Omental fat pad (tissue), 3 donors: ENCODE measurements at regions not wholly inside any gene's neighbourhood (a gene's known extent, or its start where the extent isn't known, plus 50 kb on each side); places are given as distances from the start of the nearest gene placed in this dataset.
"Not testable (repeated sequence)": the region's sequence is repeated elsewhere in the genome, so short reads cannot be mapped to it uniquely, and the experiment has no call there.

Source experiments
- ATAC-seq: fragments of 150-250 bp; one replicate; pipeline ENCODE4 v1.9.1; 2016; ENCODE audit warnings: mild to moderate bottlenecking, moderate library complexity; ENCODE audit not compliant: low FRiP score
- DNase-seq: peaks from one replicate; pipeline ENCODE4 v3.0.0-alpha.2; 2019; ENCODE audit warnings: low spot score
- TF ChIP-seq, protein P1 (sequence below), 3 donors: fragments of 450-650 bp; IDR thresholded peaks; one replicate each; pipeline ENCODE4 v1.5.1; 2016 to 2017; ENCODE audit warnings: antibody characterized with exemption in 3 of 3, mild to moderate bottlenecking in 3 of 3, moderate library complexity in 2 of 3

DNA sequence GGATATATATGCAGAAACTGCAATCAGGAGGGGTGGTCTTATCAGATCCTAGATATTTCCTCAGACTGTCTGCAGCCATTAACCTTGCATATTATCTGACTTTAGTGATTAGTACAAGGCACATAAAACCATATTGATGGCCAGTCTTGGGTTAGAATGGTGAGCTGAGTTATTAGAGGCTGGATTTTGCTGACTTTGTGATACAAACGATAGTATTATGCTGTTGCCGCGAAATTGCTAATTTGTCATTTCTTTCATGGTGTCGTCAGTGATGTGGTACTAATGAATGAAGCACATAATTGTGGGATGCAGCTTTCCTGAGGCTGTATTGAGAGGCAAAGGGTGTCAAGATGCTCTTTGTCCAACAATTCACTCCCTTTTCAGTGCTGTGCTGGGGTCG, 172.5 kb downstream of the TEX29 start:
- TF ChIP-seq, protein P1, sequence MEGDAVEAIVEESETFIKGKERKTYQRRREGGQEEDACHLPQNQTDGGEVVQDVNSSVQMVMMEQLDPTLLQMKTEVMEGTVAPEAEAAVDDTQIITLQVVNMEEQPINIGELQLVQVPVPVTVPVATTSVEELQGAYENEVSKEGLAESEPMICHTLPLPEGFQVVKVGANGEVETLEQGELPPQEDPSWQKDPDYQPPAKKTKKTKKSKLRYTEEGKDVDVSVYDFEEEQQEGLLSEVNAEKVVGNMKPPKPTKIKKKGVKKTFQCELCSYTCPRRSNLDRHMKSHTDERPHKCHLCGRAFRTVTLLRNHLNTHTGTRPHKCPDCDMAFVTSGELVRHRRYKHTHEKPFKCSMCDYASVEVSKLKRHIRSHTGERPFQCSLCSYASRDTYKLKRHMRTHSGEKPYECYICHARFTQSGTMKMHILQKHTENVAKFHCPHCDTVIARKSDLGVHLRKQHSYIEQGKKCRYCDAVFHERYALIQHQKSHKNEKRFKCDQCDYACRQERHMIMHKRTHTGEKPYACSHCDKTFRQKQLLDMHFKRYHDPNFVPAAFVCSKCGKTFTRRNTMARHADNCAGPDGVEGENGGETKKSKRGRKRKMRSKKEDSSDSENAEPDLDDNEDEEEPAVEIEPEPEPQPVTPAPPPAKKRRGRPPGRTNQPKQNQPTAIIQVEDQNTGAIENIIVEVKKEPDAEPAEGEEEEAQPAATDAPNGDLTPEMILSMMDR (IDR thresholded peaks at IDR 0.05): no peak
- DNase-seq (no peak), ATAC-seq (no peak)

DNA sequence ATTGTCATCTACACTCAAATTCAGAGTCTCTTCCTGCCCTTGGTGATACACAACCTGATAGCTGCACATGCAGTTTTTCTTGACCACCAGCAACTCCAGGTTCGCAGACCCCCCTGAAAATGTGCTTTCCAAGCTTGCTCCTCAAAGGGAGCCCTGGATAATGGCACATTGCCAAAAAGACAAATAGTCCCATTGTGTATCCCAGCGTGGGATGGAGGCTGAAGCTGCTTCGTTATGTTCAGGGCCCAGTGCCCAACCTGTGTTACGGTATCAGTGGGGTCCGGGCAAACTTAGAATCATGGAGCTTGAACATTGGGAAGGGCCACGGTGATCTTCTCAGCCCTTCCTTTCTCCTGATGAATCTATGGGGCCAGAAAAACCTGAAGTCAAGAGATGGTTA, 173.0 kb downstream of the TEX29 start:
- no peak for DNase-seq
- TF ChIP-seq, protein P1 (IDR thresholded peaks at IDR 0.05): no peak
- ATAC-seq: no peak

DNA sequence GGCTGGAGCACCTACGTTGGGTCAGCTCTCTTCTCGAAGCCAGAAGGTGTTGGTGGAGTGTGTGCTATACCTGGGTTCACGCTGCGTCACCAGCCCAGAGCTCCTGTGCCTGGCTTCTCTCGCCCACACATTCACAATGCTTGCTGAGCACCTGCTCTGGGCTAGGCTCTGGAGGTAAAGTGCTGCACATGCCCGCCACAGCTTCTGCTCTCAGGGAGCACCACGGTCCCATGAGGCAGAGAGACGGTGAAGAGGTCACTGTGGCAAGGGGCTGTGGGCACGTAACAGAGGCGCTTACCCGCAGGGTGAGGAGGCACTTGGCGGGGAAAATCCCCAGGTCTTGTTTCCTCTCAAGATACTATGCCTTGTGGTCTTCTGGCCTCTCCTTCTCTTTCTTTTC, 174.2 kb downstream of the TEX29 start:
- TF ChIP-seq, protein P1 (IDR thresholded peaks at IDR 0.05): no peak
- DNase-seq: no peak
- no peak for ATAC-seq

DNA sequence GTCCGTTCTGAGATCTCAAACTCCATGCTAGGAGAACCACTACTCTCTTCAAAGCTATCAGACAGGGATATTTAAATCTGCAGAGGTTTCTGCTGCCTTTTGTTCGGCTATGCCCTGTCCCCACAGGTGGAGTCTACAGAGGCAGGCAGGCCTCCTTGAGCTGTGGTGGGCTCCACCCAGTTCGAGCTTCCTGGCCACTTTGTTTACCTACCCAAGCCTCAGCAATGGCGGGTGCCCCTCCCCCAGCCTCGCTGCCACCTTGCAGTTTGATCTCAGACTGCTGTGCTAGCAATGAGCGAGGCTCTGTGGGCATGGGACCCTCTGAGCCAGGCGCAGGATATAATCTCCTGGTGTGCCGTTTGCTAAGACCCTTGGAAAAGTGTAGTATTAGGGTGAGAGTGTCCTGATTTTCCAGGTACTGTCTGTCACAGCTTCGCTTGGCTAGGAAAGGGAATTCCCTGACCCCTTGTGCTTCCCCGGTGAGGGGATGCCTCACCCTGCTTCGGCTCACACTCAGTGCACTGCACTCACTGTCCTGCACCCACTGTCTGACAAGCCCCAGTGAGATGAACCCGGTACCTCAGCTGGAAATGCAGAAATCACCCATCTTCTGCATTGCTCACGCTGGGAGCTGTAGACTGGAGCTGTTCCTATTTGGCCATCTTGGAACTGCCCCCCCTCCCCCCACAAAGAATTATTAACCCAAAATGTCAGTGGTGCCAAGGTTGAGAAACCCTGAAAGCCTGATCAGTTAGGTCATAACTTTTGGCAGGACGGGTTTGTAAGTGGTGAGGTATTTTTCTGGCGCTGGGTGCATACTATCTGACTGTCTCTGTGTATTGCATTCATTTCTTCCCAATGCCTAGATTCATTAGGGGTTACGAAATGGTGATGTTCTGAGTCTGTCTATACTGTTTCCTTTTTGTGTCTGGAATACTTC, 181.4 kb downstream of the TEX29 start:
- not testable (repeated sequence) for DNase-seq, ATAC-seq

DNA sequence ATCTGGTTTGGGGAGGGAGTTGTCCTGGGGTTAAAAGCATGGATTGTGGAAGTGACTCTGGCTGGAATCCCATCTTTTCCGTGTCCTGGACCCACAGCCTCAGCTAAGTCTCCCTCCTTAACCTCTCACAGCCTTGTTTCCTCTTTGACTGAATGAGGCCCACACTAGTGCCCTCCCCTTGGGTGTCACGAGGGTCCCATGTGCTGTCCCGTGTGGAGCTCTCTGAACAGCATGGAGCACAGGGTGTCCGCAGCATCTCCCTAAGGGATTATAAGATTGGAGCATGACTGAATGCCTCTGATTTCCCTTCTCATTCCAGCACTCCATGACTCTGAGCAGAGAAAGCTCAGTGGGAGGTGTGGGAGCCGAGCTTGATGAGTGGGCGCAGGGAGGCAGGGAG, 182.5 kb downstream of the TEX29 start:
- ATAC-seq: no peak
- DNase-seq: no peak
- TF ChIP-seq, protein P1 (IDR thresholded peaks at IDR 0.05): no peak

DNA sequence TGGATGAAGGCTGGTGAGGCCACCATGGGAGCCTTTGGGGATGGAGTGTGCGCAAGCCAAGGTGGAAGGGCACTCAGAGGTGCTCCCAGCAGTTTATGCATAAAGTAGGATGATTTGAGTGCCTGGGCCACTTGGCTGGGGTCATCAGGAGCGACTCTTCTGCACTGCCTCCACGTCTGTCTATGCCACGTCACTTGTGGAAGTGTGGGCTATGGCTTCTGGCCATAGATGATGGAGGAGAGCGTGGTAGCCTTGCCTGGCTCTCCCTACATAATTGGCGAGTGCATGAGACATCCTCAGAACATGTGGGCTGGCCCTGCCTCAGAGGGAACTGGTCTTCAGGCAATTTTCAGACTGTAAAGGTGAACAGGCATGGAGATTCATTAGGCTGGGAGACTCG, 182.9 kb downstream of the TEX29 start:
- DNase-seq: no peak
- ATAC-seq: no peak
- TF ChIP-seq, protein P1 (IDR thresholded peaks at IDR 0.05): no peak

DNA sequence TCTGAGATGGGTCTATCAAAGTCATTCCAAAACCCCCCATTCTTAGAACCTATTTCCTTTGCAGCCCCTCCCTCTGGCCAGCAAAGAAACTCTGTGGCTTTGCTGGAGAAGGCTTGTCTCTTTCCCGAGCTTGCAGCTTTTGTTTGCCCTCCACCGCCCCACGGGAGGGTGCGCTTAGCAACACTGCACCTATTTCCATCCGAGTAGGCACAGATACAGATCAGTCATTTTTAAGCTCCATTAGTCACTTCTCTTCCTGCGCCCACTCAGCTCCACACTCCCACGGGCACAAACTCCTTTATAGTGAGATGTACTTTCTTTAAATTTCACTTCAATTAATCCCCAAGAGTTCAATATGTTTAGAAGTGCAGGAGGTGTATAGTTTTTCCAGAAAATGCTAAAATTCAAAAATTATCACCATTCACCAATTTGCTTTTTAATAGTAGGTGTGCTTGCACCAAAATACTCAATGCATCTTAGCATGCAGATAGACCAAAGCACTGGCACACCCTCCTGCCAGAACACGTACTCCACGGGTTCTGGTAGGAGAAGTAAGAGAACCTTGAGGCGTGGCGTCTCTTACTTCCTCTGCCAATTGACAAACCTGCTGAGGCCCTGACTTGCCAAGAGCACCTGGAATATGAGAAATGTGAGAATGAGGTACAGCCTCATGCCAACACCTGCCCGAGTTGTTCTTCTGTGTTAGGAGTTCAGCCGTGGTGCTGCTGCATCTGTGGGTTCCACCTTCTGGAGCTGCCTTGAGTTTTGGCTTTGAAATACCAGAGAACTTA, 183.7 kb downstream of the TEX29 start:
- TF ChIP-seq, protein P1 (IDR thresholded peaks at IDR 0.05): no peak
- DNase-seq: no peak
- no peak for ATAC-seq
